ENCODE measurements at regions not wholly inside any gene's neighbourhood (a gene's known extent, or its start where the extent isn't known, plus 50 kb on each side); places are given as distances from the start of the nearest gene placed in this dataset. TPM values are rescaled to one million over a fixed set of nuclear protein-coding genes. Genes with fewer than 3 reads are reported as not detected.

DNA sequence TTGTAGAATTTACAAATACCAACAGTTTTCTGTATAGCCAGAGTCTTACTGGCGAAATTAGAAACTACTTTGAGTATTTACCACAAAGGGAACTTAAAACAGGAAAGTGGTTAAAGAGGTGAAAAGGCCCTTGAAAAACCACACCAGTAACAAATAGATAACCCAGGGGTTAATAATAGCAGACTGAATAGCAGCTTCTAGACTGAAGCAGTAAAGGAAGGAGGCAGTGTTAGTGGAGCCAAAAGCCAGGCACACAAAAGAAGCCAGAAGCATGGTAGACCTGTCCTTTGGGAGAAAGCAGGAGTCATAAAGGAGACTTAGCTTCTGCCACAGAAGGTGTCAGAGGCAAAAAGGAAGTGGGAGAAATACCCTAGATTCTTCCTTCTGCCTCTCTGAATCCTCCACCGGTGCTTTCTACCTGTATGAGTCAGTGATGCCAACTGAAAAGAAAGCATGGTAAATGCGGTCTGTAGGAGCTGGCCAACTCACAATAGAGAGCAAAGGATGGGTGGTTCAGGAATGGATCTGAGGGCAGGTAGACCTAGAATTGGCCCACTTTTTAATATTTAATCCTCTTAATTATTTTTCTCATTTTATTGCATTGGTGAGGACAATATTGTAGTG, 97.3 kb downstream of the ARL6IP6 start:
- TF ChIP-seq, protein P1, sequence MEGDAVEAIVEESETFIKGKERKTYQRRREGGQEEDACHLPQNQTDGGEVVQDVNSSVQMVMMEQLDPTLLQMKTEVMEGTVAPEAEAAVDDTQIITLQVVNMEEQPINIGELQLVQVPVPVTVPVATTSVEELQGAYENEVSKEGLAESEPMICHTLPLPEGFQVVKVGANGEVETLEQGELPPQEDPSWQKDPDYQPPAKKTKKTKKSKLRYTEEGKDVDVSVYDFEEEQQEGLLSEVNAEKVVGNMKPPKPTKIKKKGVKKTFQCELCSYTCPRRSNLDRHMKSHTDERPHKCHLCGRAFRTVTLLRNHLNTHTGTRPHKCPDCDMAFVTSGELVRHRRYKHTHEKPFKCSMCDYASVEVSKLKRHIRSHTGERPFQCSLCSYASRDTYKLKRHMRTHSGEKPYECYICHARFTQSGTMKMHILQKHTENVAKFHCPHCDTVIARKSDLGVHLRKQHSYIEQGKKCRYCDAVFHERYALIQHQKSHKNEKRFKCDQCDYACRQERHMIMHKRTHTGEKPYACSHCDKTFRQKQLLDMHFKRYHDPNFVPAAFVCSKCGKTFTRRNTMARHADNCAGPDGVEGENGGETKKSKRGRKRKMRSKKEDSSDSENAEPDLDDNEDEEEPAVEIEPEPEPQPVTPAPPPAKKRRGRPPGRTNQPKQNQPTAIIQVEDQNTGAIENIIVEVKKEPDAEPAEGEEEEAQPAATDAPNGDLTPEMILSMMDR (IDR thresholded peaks at IDR 0.05; ENCODE audit: insufficient read depth, low read depth, low read length), result no peak
- DNase-seq (ENCODE audit: low read depth), result no peak
- H3K4me3 ChIP-seq (ENCODE audit: low read depth, low read length), result no peak overlapping the region

DNA sequence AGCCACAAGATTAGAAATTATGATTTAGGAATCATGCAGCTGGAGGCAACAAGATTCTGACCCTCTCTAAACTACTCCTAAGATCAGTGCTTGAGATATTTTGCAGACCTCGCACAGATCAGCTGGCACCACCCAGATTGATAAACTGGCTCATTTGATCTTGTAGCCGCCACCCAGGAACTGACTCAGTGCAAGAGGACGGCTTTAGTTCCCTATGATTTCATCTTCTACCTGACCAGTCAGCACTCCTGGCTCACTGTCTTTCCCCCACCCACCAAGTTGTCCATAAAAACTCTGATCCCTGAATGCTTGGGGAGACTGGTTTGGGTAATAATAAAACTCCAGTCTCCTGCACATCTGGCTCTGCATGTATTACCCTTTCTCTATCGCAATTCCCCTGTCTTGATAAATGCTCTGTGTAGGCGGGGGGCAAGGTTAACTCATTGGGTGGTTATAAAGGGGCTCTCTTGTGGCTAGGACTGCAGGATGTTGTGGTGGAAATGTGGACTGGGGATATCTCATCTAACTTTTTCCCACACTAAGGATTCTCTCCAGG, 96.1 kb downstream of the ARL6IP6 start:
- TF ChIP-seq, protein P1 (IDR thresholded peaks at IDR 0.05; ENCODE audit: insufficient read depth, low read depth, low read length), result no peak
- H3K4me3 ChIP-seq (ENCODE audit: low read depth, low read length), result no peak overlapping the region
- DNase-seq (ENCODE audit: low read depth), result peak; percentile 3

DNA sequence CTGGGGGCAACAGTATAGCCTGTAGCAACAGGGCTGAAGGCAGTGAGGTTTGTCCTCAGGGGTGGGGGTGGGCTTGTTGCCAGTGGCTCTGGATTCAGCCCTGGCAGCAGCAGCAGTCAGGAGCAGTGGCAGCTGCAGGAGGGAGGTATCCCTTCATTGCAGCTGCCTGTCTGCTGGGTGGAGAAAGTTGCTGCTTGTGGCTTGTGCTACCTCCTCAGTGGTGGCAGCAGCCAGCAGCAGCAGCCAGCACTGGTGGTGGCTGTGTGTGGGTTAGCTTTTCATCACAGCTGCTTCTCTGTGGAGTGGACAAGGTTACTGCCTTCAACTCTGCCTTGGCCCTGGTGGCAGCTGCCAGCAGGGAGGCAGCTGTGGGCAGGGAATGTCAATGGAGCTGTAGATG, 94.9 kb downstream of the ARL6IP6 start:
- DNase-seq (ENCODE audit: low read depth), result no peak
- TF ChIP-seq, protein P1 (IDR thresholded peaks at IDR 0.05; ENCODE audit: insufficient read depth, low read depth, low read length), result no peak
- H3K4me3 ChIP-seq (ENCODE audit: low read depth, low read length), result no peak overlapping the region

Small RNAs in the stretch of these regions (small RNA-seq; reads per million reads assigned to genes)
- not detected for gene AC009969.1
- not detected for gene AC079150.2

All from fibroblast of villous mesenchyme (primary cell).